ENCODE measurements at regions not wholly inside any gene's neighbourhood (a gene's known extent, or its start where the extent isn't known, plus 50 kb on each side); places are given as distances from the start of the nearest gene placed in this dataset.

- TF ChIP-seq, protein P1, sequence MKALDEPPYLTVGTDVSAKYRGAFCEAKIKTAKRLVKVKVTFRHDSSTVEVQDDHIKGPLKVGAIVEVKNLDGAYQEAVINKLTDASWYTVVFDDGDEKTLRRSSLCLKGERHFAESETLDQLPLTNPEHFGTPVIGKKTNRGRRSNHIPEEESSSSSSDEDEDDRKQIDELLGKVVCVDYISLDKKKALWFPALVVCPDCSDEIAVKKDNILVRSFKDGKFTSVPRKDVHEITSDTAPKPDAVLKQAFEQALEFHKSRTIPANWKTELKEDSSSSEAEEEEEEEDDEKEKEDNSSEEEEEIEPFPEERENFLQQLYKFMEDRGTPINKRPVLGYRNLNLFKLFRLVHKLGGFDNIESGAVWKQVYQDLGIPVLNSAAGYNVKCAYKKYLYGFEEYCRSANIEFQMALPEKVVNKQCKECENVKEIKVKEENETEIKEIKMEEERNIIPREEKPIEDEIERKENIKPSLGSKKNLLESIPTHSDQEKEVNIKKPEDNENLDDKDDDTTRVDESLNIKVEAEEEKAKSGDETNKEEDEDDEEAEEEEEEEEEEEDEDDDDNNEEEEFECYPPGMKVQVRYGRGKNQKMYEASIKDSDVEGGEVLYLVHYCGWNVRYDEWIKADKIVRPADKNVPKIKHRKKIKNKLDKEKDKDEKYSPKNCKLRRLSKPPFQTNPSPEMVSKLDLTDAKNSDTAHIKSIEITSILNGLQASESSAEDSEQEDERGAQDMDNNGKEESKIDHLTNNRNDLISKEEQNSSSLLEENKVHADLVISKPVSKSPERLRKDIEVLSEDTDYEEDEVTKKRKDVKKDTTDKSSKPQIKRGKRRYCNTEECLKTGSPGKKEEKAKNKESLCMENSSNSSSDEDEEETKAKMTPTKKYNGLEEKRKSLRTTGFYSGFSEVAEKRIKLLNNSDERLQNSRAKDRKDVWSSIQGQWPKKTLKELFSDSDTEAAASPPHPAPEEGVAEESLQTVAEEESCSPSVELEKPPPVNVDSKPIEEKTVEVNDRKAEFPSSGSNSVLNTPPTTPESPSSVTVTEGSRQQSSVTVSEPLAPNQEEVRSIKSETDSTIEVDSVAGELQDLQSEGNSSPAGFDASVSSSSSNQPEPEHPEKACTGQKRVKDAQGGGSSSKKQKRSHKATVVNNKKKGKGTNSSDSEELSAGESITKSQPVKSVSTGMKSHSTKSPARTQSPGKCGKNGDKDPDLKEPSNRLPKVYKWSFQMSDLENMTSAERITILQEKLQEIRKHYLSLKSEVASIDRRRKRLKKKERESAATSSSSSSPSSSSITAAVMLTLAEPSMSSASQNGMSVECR (CRISPR knock-in tag; IDR thresholded peaks at IDR 0.05; ENCODE audit: borderline replicate concordance) = no peak
- no peak for TF ChIP-seq GTF2I (CRISPR knock-in tag; conservative IDR thresholded peaks at IDR 0.05)
- TF ChIP-seq NFYB (CRISPR knock-in tag; conservative IDR thresholded peaks at IDR 0.05; ENCODE audit: low read depth) = no peak
- TF ChIP-seq, protein P2, sequence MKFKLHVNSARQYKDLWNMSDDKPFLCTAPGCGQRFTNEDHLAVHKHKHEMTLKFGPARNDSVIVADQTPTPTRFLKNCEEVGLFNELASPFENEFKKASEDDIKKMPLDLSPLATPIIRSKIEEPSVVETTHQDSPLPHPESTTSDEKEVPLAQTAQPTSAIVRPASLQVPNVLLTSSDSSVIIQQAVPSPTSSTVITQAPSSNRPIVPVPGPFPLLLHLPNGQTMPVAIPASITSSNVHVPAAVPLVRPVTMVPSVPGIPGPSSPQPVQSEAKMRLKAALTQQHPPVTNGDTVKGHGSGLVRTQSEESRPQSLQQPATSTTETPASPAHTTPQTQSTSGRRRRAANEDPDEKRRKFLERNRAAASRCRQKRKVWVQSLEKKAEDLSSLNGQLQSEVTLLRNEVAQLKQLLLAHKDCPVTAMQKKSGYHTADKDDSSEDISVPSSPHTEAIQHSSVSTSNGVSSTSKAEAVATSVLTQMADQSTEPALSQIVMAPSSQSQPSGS (CRISPR knock-in tag; IDR thresholded peaks at IDR 0.05; ENCODE audit: borderline replicate concordance, low read depth) = no peak
- no peak for TF ChIP-seq ZSCAN18 (CRISPR knock-in tag; IDR thresholded peaks at IDR 0.05)
- TF ChIP-seq ZNF121 (CRISPR knock-in tag; IDR thresholded peaks at IDR 0.05) = no peak
- TF ChIP-seq ERG (CRISPR knock-in tag; IDR thresholded peaks at IDR 0.05) = no peak
- no peak for TF ChIP-seq CTCF (IDR thresholded peaks at IDR 0.05)
- TF ChIP-seq, protein P3, sequence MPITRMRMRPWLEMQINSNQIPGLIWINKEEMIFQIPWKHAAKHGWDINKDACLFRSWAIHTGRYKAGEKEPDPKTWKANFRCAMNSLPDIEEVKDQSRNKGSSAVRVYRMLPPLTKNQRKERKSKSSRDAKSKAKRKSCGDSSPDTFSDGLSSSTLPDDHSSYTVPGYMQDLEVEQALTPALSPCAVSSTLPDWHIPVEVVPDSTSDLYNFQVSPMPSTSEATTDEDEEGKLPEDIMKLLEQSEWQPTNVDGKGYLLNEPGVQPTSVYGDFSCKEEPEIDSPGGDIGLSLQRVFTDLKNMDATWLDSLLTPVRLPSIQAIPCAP (CRISPR knock-in tag; IDR thresholded peaks at IDR 0.05) = no peak
- TF ChIP-seq SMAD4 (CRISPR knock-in tag; IDR thresholded peaks at IDR 0.05) = no peak
- no peak for TF ChIP-seq ZNF671 (CRISPR knock-in tag; IDR thresholded peaks at IDR 0.05)
- TF ChIP-seq, protein P4, sequence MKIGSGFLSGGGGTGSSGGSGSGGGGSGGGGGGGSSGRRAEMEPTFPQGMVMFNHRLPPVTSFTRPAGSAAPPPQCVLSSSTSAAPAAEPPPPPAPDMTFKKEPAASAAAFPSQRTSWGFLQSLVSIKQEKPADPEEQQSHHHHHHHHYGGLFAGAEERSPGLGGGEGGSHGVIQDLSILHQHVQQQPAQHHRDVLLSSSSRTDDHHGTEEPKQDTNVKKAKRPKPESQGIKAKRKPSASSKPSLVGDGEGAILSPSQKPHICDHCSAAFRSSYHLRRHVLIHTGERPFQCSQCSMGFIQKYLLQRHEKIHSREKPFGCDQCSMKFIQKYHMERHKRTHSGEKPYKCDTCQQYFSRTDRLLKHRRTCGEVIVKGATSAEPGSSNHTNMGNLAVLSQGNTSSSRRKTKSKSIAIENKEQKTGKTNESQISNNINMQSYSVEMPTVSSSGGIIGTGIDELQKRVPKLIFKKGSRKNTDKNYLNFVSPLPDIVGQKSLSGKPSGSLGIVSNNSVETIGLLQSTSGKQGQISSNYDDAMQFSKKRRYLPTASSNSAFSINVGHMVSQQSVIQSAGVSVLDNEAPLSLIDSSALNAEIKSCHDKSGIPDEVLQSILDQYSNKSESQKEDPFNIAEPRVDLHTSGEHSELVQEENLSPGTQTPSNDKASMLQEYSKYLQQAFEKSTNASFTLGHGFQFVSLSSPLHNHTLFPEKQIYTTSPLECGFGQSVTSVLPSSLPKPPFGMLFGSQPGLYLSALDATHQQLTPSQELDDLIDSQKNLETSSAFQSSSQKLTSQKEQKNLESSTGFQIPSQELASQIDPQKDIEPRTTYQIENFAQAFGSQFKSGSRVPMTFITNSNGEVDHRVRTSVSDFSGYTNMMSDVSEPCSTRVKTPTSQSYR (CRISPR knock-in tag; IDR thresholded peaks at IDR 0.05) = no peak
- no peak for TF ChIP-seq SOX15 (CRISPR knock-in tag; IDR thresholded peaks at IDR 0.05)
Observed at GRCh38 chr19:28349604-28350003, 863.3 kb downstream of the UQCRFS1 start (continued).

Measured in WTC11 (cell line).